Fibroblast of lung (primary cell): ENCODE measurements at regions not wholly inside any gene's neighbourhood (a gene's known extent, or its start where the extent isn't known, plus 50 kb on each side); places are given as distances from the start of the nearest gene placed in this dataset.

Source experiments
- EZH2 ChIP-seq: IDR thresholded peaks from 2 replicates; pipeline ENCODE4 v1.5.1; 2012; ENCODE audit warnings: low read length, control low read depth, mild to moderate bottlenecking; ENCODE audit errors: missing control alignments
- TF ChIP-seq, protein P1 (sequence below), 2 donors: IDR thresholded peaks in 1 of 2; conservative IDR thresholded peaks in 1 of 2; 1 replicate in 1 of 2; 2 replicates in 1 of 2; pipeline ENCODE4 v1.5.1; 2011 to 2012; ENCODE audit warnings: low read length in 2 of 2, control low read depth in 1 of 2, inconsistent platforms in 1 of 2, low read depth in 1 of 2, mild to moderate bottlenecking in 1 of 2

DNA sequence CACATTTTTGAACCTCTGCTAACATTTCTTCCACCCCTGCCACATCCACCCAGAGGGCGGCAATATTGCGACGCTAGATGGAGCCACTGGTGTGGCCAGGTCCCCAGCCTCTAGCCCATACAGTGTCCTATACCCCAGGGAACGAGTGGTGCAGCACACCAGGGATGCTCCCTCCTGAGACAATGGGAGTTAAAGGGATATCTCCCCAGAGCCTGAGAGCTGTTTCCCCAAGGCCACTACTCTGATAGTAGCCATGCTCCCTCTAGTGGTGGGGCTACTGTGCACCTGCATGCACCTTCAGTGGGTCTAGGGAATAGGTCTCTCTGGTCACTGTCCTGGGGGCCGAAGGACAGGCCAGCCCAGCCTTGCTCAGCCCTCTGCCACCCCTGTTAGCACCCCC is 336.4 kb upstream of the FSHR start:
- TF ChIP-seq, protein P1, sequence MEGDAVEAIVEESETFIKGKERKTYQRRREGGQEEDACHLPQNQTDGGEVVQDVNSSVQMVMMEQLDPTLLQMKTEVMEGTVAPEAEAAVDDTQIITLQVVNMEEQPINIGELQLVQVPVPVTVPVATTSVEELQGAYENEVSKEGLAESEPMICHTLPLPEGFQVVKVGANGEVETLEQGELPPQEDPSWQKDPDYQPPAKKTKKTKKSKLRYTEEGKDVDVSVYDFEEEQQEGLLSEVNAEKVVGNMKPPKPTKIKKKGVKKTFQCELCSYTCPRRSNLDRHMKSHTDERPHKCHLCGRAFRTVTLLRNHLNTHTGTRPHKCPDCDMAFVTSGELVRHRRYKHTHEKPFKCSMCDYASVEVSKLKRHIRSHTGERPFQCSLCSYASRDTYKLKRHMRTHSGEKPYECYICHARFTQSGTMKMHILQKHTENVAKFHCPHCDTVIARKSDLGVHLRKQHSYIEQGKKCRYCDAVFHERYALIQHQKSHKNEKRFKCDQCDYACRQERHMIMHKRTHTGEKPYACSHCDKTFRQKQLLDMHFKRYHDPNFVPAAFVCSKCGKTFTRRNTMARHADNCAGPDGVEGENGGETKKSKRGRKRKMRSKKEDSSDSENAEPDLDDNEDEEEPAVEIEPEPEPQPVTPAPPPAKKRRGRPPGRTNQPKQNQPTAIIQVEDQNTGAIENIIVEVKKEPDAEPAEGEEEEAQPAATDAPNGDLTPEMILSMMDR (conservative IDR thresholded peaks at IDR 0.05 in 1 of 2, IDR thresholded peaks at IDR 0.05 in 1 of 2; ENCODE audit: low read depth in 1 of 2, low read length in 2 of 2), result no peak
- TF ChIP-seq EZH2, result no peak
